SK-N-SH (cell line): ENCODE measurements at regions not wholly inside any gene's neighbourhood (a gene's known extent, or its start where the extent isn't known, plus 50 kb on each side); places are given as distances from the start of the nearest gene placed in this dataset.

Source experiments
- CTCF ChIA-PET: fragments of 300-600, 350-600 bp; formaldehyde crosslinking; extraction: SDS; loops from one replicate; lab custom pipeline; 2021; lab: Yijun Ruan, JAX
- POLR2A ChIA-PET: fragments of 350-600 bp; sonication (Branson Sonifier 250); formaldehyde crosslinking; extraction: SDS; loops from one replicate; lab custom pipeline; 2020; ENCODE audit warnings: antibody characterized with exemption, inconsistent platforms; lab: Yijun Ruan, JAX
- DNase-seq: peaks from one replicate; pipeline ENCODE4 v3.0.0; 2012
- H2AFZ ChIP-seq: fragments of 200-600 bp; sonication (generic); 2 replicates; pipeline ENCODE4 v1.8.1; 2016; ENCODE audit warnings: antibody characterized with exemption, mild to moderate bottlenecking, low read depth
- H3F3A ChIP-seq: fragments of 200-600 bp; sonication (generic); replicated peaks from 2 replicates; pipeline ENCODE3; 2016; ENCODE audit warnings: antibody characterized with exemption, mild to moderate bottlenecking; ENCODE audit not compliant: insufficient read depth
- H3K27ac ChIP-seq, 2 experiments: fragments of 200-500 bp in 1 of 2; fragments of 200-600 bp in 1 of 2; sonication (Bioruptor generic) in 1 of 2; sonication (generic), shearing (Covaris generic) in 1 of 2; 2 replicates each; pipeline versions ENCODE4 v1.5.1 to v1.6.1; 2014 to 2016; ENCODE audit warnings: low read depth in 2 of 2, inconsistent platforms in 1 of 2, low read length in 1 of 2, mild to moderate bottlenecking in 1 of 2, mixed read lengths in 1 of 2
- H3K27me3 ChIP-seq: fragments of 200-600 bp; sonication (generic), shearing (Covaris generic); 2 replicates; pipeline ENCODE4 v1.6.1; 2016; ENCODE audit warnings: mixed run types; ENCODE audit not compliant: insufficient read depth
- H3K36me3 ChIP-seq, 2 experiments: fragments of 200-500 bp in 1 of 2; fragments of 200-600 bp in 1 of 2; sonication (Bioruptor generic) in 1 of 2; sonication (generic) in 1 of 2; replicated peaks in 1 of 2; 2 replicates each; pipeline versions ENCODE3 to v1.5.1; 2014 to 2016; ENCODE audit warnings: low read length in 1 of 2, mild to moderate bottlenecking in 1 of 2; ENCODE audit not compliant: insufficient read depth in 2 of 2, control insufficient read depth in 1 of 2
- H3K4me1 ChIP-seq, 2 experiments: fragments of 200-500 bp in 1 of 2; fragments of 200-600 bp in 1 of 2; sonication (Bioruptor generic) in 1 of 2; sonication (generic), shearing (Covaris generic) in 1 of 2; 2 replicates each; pipeline versions ENCODE4 v1.5.1 to v1.6.1; 2014 to 2016; ENCODE audit warnings: low read depth in 1 of 2, low read length in 1 of 2, mixed run types in 1 of 2; ENCODE audit not compliant: insufficient read depth in 2 of 2, control insufficient read depth in 1 of 2
- H3K4me2 ChIP-seq: fragments of 200-600 bp; sonication (generic), shearing (Covaris generic); 2 replicates; pipeline ENCODE4 v1.6.1; 2017; ENCODE audit warnings: mixed run types
- H3K4me3 ChIP-seq, 2 experiments: fragments of 200-500 bp in 1 of 2; fragments of 200-600 bp in 1 of 2; sonication (Bioruptor generic) in 1 of 2; sonication (generic), shearing (Covaris generic) in 1 of 2; 2 replicates each; pipeline versions ENCODE4 v1.5.1 to v1.8.1; 2014 to 2016; ENCODE audit warnings: low read depth in 2 of 2, inconsistent platforms in 1 of 2, low read length in 1 of 2, mild to moderate bottlenecking in 1 of 2, mixed read lengths in 1 of 2, moderate library complexity in 1 of 2
- H3K79me2 ChIP-seq: fragments of 200-600 bp; sonication (generic); 2 replicates; pipeline ENCODE4 v1.8.1; 2017; ENCODE audit warnings: mild to moderate bottlenecking; ENCODE audit not compliant: insufficient read depth
- H3K9ac ChIP-seq: fragments of 200-600 bp; sonication (generic); 2 replicates; pipeline ENCODE4 v1.6.1; 2017; ENCODE audit warnings: mixed run types
- H3K9me2 ChIP-seq: fragments of 200-600 bp; sonication (generic); 2 replicates; pipeline ENCODE4 v1.6.1; 2017; ENCODE audit warnings: mixed run types
- H3K9me3 ChIP-seq: fragments of 200-600 bp; sonication (generic); 2 replicates; pipeline ENCODE4 v1.6.1; 2017; ENCODE audit warnings: mixed run types, mild to moderate bottlenecking, moderate library complexity
- H4K20me1 ChIP-seq: fragments of 200-600 bp; sonication (generic); 2 replicates; pipeline ENCODE4 v1.6.1; 2017; ENCODE audit warnings: mild to moderate bottlenecking, mixed run types; ENCODE audit not compliant: insufficient read depth
- CTCF ChIP-seq: fragments of 200-600 bp; sonication (generic); IDR thresholded peaks from 2 replicates; pipeline ENCODE4 v1.6.1; 2017; ENCODE audit warnings: antibody characterized with exemption, mild to moderate bottlenecking, moderate library complexity
- EP300 ChIP-seq, 2 experiments: IDR thresholded peaks; 2 replicates each; pipeline versions ENCODE4 v1.4.0 to v1.6.1; 2012; ENCODE audit warnings: borderline replicate concordance in 1 of 2, low read depth in 1 of 2, low read length in 1 of 2
- FOXM1 ChIP-seq: IDR thresholded peaks from 2 replicates; pipeline ENCODE4 v1.4.0; 2012; ENCODE audit warnings: low read depth, mild to moderate bottlenecking
- GATA2 ChIP-seq: sonication (generic); formaldehyde crosslinking; IDR thresholded peaks from 2 replicates; pipeline ENCODE4 v1.5.0; 2020; ENCODE audit warnings: mild to moderate bottlenecking, missing genetic modification reagents
- JUND ChIP-seq: IDR thresholded peaks from 2 replicates; pipeline ENCODE4 v1.4.0; 2012
- MEF2A ChIP-seq: IDR thresholded peaks from 2 replicates; pipeline ENCODE4 v1.4.0; 2012; ENCODE audit warnings: low read depth, borderline replicate concordance
- MXI1 ChIP-seq: IDR thresholded peaks from 2 replicates; pipeline ENCODE4 v1.6.1; 2012; ENCODE audit warnings: mild to moderate bottlenecking, low read depth, low read length, improper control_type of control experiment
- NRF1 ChIP-seq: IDR thresholded peaks from 2 replicates; pipeline ENCODE4 v1.6.1; 2012; ENCODE audit warnings: low read depth, mild to moderate bottlenecking, low read length
- POLR2AphosphoS5 ChIP-seq: IDR thresholded peaks from 2 replicates; pipeline ENCODE4 v1.6.1; 2012; ENCODE audit warnings: low read depth, low read length
- RAD21 ChIP-seq: IDR thresholded peaks from 2 replicates; pipeline ENCODE4 v1.6.1; 2012; ENCODE audit warnings: mild to moderate bottlenecking, low read length
- RCOR1 ChIP-seq: fragments of 150-350 bp; IDR thresholded peaks from 2 replicates; pipeline ENCODE4 v1.6.1; 2017; ENCODE audit warnings: antibody characterized with exemption, low read length
- REST ChIP-seq: IDR thresholded peaks from 2 replicates; pipeline ENCODE4 v1.6.1; 2012; ENCODE audit warnings: mild to moderate bottlenecking, low read depth, low read length, moderate library complexity
- RXRA ChIP-seq: IDR thresholded peaks from 2 replicates; pipeline ENCODE4 v1.4.0; 2012; ENCODE audit warnings: low read depth, mild to moderate bottlenecking, borderline replicate concordance
- SMC3 ChIP-seq: IDR thresholded peaks from 2 replicates; pipeline ENCODE4 v1.6.1; 2012; ENCODE audit warnings: low read depth, low read length, improper control_type of control experiment
- TEAD4 ChIP-seq: IDR thresholded peaks from 2 replicates; pipeline ENCODE4 v1.4.0; 2012; ENCODE audit warnings: mild to moderate bottlenecking, borderline replicate concordance; ENCODE audit not compliant: insufficient read depth
- USF2 ChIP-seq: fragments of 150-350 bp; IDR thresholded peaks from 2 replicates; pipeline ENCODE4 v1.6.1; 2017; ENCODE audit warnings: antibody characterized with exemption, low read length, low read depth, borderline replicate concordance
- YY1 ChIP-seq: IDR thresholded peaks from 2 replicates; pipeline ENCODE4 v1.4.0; 2012; ENCODE audit warnings: low read depth, mild to moderate bottlenecking
- WGBS: methylation state at CpG from one replicate; pipeline ENCODE4 v1.1.6; 2017; ENCODE audit warnings: low lambda C conversion rate; 5-methylcytosine and 5-hydroxymethylcytosine counted together
- TF ChIP-seq, protein P1 (sequence below): IDR thresholded peaks from 2 replicates; pipeline ENCODE4 v1.4.0; 2012; ENCODE audit warnings: low read depth, borderline replicate concordance
- TF ChIP-seq, protein P2 (sequence below): IDR thresholded peaks from 2 replicates; pipeline ENCODE4 v1.4.0; 2012; ENCODE audit warnings: low read depth, borderline replicate concordance

GRCh38 chr1:22315315-22316078 lies 136.2 kb upstream of the ZBTB40 start (continued):
- TF ChIP-seq USF2, result no peak
- TF ChIP-seq, all 33 proteins: peak for 3

DNA sequence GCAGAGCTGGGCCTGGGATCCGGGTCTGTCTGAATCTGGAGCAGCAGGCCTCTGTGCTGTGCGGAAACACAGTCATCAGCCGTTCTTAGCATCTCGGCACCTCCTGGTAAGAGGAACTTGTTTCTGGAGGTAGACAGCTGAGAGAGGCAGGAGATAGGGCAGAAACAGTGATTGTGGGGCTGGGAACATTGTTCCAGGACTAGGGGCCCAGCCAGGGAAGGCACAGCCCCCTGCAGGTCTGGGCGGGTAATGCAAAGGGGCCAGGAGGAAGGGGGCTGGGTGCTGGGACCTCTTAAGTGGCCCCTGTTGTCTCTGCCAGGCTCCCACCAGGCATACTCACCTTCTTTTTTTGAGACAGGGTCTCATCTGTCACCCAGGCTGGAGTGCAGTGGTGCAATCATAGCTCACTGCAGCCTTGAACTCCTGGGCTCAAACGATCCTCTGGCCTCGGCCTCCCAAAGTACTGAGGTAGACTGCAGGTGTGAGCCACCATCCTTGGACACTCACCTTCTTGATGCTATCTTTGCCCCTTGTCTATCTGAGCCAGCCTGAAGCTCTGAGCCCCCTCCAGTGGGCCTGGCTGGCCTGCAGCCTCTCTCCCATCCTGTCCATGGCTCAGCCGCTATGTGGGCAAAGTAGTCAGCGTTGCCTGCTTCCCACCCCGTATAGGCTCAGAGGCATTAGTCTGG lies 134.3 kb upstream of the ZBTB40 start:
- Histone ChIP-seq H3K27me3 (no peaks in the 10 kb centered on the region; the same call in 1 of the 2 replicates), H3K4me1 (peaks cover 0 to 46% of the 10 kb centered on the region in 2 experiments; a peak in 2 of 4 replicates), H3K79me2 (no peaks in the 10 kb centered on the region), H3K27ac (peak overlapping the region in 1 of 2 experiments; percentile 97; a peak in 2 of 4 replicates), H3K9ac (no peak overlapping the region), H3K4me2 (no peak overlapping the region), H3K9me3 (no peaks in the 10 kb centered on the region), H4K20me1 (no peaks in the 10 kb centered on the region), H3K36me3 (no peaks in the 10 kb centered on the region), H2AFZ (no peak overlapping the region), H3K4me3 (no peak overlapping the region), H3K9me2 (no peaks in the 10 kb centered on the region), H3F3A (no peaks in the 10 kb centered on the region)
- CTCF ChIA-PET, result interaction anchor here (0.5 to 2.2 kb wide), 24 partner anchors 9 to 1720 kb away, joined by 3 to 8 read pairs (median 4); no protein-coding TSS in a partner anchor
- DNase-seq, result peak; percentile 76
- TF ChIP-seq RXRA, result no peak
- 0 out of 2 replicates have a peak, but pooled peaks have one; percentile 13 for TF ChIP-seq SMC3
- peak; percentile 54 for TF ChIP-seq CTCF
- no peak for TF ChIP-seq MXI1
- peak; percentile 53 for TF ChIP-seq RAD21
- no peak for TF ChIP-seq EP300 (IDR thresholded peaks at IDR 0.05; ENCODE audit: borderline replicate concordance in 1 of 2, low read depth in 1 of 2, low read length in 1 of 2)
- TF ChIP-seq RCOR1, result no peak
- no peak for TF ChIP-seq REST
- no peak for TF ChIP-seq POLR2AphosphoS5
- no peak for TF ChIP-seq TEAD4
- TF ChIP-seq MEF2A, result no peak
- no peak for TF ChIP-seq GATA2
- no peak for TF ChIP-seq YY1
- TF ChIP-seq, protein P1, sequence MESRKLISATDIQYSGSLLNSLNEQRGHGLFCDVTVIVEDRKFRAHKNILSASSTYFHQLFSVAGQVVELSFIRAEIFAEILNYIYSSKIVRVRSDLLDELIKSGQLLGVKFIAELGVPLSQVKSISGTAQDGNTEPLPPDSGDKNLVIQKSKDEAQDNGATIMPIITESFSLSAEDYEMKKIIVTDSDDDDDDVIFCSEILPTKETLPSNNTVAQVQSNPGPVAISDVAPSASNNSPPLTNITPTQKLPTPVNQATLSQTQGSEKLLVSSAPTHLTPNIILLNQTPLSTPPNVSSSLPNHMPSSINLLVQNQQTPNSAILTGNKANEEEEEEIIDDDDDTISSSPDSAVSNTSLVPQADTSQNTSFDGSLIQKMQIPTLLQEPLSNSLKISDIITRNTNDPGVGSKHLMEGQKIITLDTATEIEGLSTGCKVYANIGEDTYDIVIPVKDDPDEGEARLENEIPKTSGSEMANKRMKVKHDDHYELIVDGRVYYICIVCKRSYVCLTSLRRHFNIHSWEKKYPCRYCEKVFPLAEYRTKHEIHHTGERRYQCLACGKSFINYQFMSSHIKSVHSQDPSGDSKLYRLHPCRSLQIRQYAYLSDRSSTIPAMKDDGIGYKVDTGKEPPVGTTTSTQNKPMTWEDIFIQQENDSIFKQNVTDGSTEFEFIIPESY, result no peak
- no peak for TF ChIP-seq NRF1
- TF ChIP-seq JUND, result no peak
- TF ChIP-seq, protein P2, sequence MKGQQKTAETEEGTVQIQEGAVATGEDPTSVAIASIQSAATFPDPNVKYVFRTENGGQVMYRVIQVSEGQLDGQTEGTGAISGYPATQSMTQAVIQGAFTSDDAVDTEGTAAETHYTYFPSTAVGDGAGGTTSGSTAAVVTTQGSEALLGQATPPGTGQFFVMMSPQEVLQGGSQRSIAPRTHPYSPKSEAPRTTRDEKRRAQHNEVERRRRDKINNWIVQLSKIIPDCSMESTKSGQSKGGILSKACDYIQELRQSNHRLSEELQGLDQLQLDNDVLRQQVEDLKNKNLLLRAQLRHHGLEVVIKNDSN, result no peak
- no peak for TF ChIP-seq FOXM1
- 87% methylated on average over 8 of the region's 10 CpGs for WGBS
- POLR2A ChIA-PET, result interaction anchor here (0.7 to 1.4 kb wide), 4 partner anchors 11 to 194 kb away, joined by 3 to 4 read pairs (median 4); no protein-coding TSS in a partner anchor
